ENCODE measurements at regions not wholly inside any gene's neighbourhood (a gene's known extent, or its start where the extent isn't known, plus 50 kb on each side); places are given as distances from the start of the nearest gene placed in this dataset.

GRCh38 chr10:36173364-36173763, 531.3 kb upstream of the FZD8 start:
- peak; percentile 69 for DNase-seq (ENCODE audit: low read depth)

DNA sequence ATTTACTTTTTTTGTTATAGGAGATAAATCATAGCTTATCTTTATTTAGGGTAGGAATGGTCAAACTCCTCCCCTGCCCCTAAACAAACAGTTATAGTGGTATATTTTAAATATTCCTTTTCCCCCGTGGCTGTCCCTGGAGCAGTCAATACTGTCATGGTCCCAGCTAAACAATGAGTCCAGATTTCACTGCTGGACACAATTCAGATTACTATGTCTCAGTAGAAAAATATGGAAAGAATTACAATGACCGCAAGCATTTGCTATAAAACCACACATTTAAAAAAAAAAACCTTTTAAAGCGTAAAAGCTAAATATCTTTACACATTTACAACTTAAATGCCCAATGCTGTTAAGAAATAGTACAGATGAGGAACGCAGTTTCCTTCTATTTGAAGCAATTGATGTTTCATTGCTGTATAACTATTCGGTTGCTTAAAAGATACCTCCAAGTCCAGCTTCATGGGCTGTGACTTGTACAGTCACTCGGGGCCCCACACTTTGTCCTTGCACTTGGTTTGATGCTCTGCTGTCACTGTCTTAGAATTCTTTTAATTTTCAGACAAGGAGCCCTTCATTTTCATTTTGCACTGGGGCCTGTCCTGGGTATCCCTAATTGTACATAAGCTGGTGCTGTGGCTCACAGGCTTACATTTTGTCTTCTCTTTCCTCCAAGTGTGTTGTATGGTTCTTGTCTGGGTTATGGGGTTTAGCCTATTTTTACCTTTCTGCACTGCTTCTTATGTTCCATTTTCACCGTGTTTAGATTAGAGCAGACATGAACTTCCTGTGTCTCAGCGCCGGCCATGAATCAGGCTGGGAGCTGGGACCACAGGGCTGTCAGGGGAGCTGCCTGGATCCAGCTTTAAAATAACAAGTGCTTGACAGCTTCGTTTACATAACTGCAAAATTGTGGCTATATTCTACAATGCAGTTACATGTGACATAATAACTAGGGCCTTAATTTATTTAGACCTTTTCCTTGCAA, 530.2 kb upstream of the FZD8 start:
- DNase-seq (ENCODE audit: low read depth), result peak; percentile 73

DNA sequence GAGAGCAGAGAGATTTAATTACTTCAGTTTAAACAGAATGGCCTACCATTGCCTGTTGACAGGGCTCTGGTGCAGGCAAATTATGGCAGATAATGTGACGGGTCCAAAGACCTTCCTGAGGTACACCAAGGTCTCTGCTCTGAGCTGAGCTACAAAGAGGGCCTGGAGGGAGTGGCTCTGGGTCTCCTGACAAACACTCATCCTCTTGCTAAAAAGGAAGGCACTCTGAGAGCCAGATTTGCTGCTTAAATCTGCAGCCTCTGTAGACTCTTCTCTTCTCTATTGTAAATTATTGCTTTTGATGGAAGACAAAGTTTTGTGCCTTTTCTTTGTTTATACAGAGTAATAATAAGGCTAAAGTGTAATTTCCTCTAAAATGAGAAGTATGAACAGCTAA, 529.5 kb upstream of the FZD8 start:
- DNase-seq (ENCODE audit: low read depth), result no peak

- DNase-seq (ENCODE audit: low read depth), result no peak
These were observed 528.9 kb upstream of the FZD8 start for GRCh38 chr10:36170943-36171501.

- no peak for DNase-seq (ENCODE audit: low read depth)
These were observed 528.1 kb upstream of the FZD8 start for GRCh38 chr10:36170142-36170719.

DNA sequence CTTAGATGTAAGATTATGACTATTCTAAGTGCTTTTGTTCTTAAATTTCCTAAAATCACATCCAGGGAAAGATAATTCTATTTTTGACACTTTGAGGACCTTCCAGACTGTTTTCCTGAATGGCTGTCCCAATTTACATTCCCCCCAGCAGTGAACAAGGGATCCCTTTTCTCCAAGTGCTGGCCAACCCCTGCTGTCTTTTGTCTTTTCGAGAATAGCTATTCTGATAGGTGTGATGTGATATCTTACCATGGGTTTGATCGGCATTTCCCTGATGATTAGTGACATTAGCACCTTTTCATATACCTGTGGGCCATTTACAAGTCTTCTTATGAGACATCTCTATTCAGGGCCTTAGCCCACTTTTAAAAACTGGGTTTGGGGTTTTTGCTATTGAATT, 526.7 kb upstream of the FZD8 start:
- no peak for DNase-seq (ENCODE audit: low read depth)

DNA sequence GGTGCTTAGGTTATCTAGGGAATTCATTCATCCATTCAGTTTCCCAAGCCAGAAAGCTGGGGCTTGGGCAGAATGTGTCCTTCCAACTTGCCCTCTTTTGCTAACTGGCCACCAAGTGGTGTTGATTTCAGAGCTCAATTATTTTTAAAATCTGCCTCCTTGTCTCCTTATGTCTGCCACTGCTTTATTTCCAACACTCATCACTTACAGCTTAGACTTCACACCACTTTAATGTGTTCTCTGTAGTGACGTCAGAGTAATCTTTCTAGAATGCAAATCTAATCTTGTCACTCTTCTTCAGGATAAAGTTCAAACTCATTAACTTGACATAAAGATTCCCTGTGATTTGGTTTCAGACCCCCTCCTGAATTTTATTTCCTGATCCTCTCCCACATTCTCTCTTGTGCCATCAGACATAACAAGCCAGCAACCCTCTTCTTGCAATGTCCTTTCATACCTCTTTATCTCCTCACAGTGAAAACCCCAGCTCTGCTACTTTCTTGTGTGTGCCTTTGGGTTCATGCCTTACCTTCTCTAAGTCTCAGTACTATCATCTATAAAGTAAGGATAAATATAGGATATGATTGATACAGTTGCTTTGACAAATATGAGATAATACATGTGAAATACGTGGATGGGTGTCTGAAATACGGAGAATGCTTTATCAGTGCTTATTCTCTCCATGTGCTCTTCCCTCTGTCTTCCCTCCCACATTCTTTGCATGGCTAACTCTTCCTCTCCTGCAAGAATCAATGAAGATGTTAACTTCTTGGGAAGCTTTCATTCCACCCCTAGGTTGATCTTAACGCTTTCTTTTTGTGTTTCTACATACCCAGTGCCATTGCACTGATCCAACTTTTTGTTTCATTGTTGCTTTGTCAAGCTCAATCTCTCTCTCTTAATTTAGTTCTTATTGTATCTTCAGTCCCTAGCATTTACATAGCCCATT, 522.7 kb upstream of the FZD8 start:
- no peak for DNase-seq (ENCODE audit: low read depth)

- DNase-seq (ENCODE audit: low read depth), result no peak
These were observed 521.7 kb upstream of the FZD8 start for GRCh38 chr10:36163827-36164226.

GRCh38 chr10:36157486-36157885, 515.4 kb upstream of the FZD8 start:
- DNase-seq (ENCODE audit: low read depth), result no peak

DNA sequence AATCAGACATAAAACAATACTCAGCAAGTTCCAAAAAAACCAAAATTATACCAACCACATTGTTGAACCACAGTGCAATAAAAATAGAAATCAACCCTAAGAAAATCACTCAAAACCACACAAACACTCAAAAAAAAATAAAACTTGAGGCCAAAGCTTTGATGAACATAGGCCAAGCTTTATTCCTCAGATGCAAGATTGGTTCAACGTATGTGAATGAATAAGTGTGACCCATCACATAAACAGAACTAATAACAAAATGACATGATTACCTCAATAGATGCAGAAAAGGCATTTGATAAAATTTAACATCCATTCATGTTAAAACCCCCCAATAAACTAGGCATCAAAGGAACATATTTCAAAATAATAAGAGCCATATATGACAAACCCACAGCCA, 506.1 kb upstream of the FZD8 start:
- DNase-seq (ENCODE audit: low read depth), result no peak

DNA sequence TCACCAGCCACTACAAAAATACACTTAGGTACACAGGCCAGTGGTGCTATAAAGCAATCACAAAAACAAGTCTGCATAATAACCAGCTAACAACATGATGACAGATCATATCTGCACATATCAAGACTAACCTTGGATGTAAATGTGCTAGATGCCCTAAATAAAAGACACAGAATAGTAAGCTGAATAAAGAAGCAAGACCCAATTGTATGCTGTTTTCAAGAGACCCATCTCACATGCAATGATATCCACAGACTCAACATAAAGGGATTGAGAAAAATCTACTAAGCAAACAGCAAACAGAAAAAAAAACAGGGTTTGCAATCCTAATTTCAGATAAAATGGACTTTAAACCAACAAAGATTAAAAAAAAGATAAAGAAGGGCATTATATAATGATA, 505.4 kb upstream of the FZD8 start:
- no peak for DNase-seq (ENCODE audit: low read depth)

DNA sequence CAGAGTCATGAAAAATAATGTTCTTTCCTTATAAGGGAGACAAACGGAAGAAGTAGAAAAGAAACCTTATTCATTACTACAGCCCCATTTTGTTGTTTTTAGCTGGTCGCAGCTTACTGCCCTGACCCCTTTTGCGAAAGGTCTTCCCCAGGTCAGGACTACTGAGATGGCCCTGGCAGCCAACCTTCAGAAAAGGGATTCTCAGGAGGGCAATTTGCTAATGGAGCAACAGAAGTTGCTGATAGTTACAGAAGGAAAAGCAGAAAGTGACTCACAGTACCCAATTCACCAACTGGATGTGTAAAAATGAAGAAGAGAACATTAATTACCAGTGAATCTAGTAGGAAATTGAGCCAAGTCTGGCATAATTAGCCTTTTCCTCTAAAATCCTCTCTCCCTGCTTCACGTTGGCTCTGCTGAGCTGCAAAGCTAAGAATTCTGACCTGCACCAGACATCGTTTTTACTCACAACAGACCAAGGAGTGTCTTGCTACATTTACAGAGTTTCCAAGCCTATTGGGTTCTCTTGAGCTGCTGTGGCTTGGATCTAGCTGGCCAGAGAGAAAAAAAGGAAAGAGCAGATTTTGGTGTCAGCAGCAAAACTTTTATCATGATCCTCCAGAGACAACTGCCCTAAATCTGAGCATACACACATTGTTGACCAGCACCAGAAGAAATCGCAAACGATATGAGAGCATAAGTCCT, 499.9 kb upstream of the FZD8 start:
- DNase-seq (ENCODE audit: low read depth), result peak; percentile 16

GRCh38 chr10:36129051-36129450, 487.0 kb upstream of the FZD8 start:
- DNase-seq (ENCODE audit: low read depth), result no peak

- DNase-seq (ENCODE audit: low read depth), result no peak
These were observed 484.0 kb upstream of the FZD8 start for GRCh38 chr10:36126076-36126475.

DNA sequence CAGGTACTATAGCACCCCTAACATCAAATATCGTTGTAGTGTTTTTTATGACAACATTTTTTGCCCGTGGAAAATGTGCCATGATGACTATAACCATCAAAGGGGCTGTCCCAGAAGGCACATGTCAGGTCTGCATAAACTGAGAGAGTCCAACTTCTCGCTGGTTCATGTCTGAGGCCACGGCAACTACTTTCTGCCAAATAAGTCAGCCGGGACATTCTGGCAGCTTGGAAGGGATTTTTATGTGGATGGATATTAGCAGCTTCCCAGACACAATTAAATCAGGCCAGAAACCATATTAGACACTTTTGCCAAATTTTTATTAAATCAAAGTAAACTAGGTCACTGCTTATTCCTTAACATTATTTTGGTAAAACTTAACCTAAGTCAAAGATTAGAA, 477.4 kb upstream of the FZD8 start:
- DNase-seq (ENCODE audit: low read depth), result no peak

DNA sequence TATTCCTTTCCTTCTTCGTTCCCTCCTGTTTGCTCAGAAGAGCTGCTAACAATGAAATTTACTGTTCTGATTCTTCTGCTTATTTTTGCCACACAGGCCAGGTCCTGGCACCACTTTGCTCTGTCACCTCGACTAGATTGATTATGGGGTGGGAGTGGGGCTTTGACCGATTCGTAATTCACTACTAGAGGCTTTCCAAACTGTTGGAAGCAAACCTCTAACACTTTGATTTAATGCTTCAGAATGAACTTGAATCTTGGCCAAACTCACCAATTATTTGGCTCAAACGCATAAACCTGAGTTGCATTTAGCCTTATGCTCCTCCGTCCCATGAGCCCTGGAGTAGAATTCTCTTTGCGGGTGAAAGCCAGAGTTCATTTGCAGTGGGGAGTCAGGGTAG, 476.2 kb upstream of the FZD8 start:
- DNase-seq (ENCODE audit: low read depth), result no peak

GRCh38 chr10:36117890-36118289, 475.8 kb upstream of the FZD8 start:
- DNase-seq (ENCODE audit: low read depth), result no peak

DNA sequence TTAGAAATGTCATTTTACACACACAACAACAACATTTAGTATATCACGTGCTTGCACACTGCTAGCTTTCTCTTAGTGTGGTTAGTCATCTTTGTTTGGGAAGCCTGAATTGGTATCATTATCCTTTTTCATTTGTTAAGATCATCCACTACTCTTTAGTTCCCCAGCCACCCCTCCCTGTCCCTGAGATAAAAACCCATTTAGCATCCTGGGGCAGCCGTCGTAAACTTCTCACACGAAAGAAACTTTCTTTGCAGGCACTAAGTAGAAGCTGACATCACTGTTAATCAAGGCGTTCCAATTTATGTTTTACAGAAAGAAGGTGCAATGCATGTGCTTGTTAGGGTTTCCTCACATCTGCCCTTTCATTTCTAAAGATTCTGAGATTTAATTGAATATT, 475.1 kb upstream of the FZD8 start:
- no peak for DNase-seq (ENCODE audit: low read depth)

GRCh38 chr10:36116731-36117130, 474.6 kb upstream of the FZD8 start:
- DNase-seq (ENCODE audit: low read depth), result no peak

DNA sequence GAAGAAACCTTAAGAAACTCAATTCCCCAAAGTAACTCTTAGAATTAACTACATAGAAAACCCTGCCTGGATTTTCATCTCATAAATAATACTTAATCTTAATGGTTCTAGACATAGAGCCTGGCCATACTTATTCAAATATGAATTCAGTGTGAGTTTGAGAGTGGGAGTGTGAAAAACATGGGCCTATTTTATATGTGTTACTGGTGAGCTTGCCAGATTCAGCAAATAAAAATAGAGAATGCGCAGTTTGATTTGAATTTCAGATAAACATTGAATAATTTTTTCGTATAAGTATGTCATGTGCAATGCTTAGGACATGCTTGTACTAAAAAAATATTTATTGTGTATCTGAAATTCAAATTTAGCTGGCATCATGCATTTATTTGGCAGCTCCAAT, 473.9 kb upstream of the FZD8 start:
- DNase-seq (ENCODE audit: low read depth), result no peak

GRCh38 chr10:36115364-36115763, 473.3 kb upstream of the FZD8 start:
- no peak for DNase-seq (ENCODE audit: low read depth)
